Nephron progenitor cell (in vitro differentiated cells): ENCODE measurements at regions not wholly inside any gene's neighbourhood (a gene's known extent, or its start where the extent isn't known, plus 50 kb on each side); places are given as distances from the start of the nearest gene placed in this dataset.

ENCODE experiments used
- DNase-seq: peaks from one replicate; pipeline ENCODE4 v3.0.0; 2021
- H3K27ac Mint-ChIP-seq: 2 replicates; pipeline ENCODE4 v1.8.0; 2021; ENCODE audit warnings: mild to moderate bottlenecking, moderate library complexity, mixed read lengths
- H3K27me3 Mint-ChIP-seq: 2 replicates; pipeline ENCODE4 v1.8.0; 2021; ENCODE audit warnings: mild to moderate bottlenecking, low read depth, mixed read lengths; ENCODE audit not compliant: poor library complexity
- H3K36me3 Mint-ChIP-seq: 2 replicates; pipeline ENCODE4 v1.8.0; 2021; ENCODE audit warnings: low read depth, mixed read lengths
- H3K4me1 Mint-ChIP-seq: 2 replicates; pipeline ENCODE4 v1.8.0; 2021; ENCODE audit warnings: mixed read lengths
- H3K4me3 Mint-ChIP-seq: 2 replicates; pipeline ENCODE4 v1.8.0; 2021; ENCODE audit warnings: mild to moderate bottlenecking, moderate library complexity, mixed read lengths
- H3K9me3 Mint-ChIP-seq: 2 replicates; pipeline ENCODE4 v1.8.0; 2021; ENCODE audit warnings: mild to moderate bottlenecking, moderate library complexity, mixed read lengths
- CTCF ChIP-seq: fragments of 200-600 bp; sonication (generic); IDR thresholded peaks from 2 replicates; pipeline ENCODE4 v1.5.0; 2021; ENCODE audit warnings: antibody characterized with exemption

- TF ChIP-seq CTCF = no peak
- H3K27me3 Mint-ChIP-seq = peaks cover 7% of the 10 kb centered on the region
- H3K27ac Mint-ChIP-seq = no peak overlapping the region
- DNase-seq = no peak
- peaks cover 5% of the 10 kb centered on the region for H3K4me1 Mint-ChIP-seq
- H3K36me3 Mint-ChIP-seq = no peaks in the 10 kb centered on the region
- peaks cover 15% of the 10 kb centered on the region for H3K9me3 Mint-ChIP-seq
- H3K4me3 Mint-ChIP-seq = no peak overlapping the region
Observed at GRCh38 chr14:22232933-22233332, 356.1 kb downstream of the DAD1 start.

GRCh38 chr14:22232486-22232885 lies 356.5 kb downstream of the DAD1 start:
- Mint-ChIP-seq H3K27me3 (peaks cover 7% of the 10 kb centered on the region), H3K36me3 (no peaks in the 10 kb centered on the region), H3K4me1 (peaks cover 1% of the 10 kb centered on the region), H3K9me3 (peaks cover 15% of the 10 kb centered on the region), H3K4me3 (no peak overlapping the region), H3K27ac (no peak overlapping the region)
- DNase-seq = no peak
- no peak for TF ChIP-seq CTCF

DNA sequence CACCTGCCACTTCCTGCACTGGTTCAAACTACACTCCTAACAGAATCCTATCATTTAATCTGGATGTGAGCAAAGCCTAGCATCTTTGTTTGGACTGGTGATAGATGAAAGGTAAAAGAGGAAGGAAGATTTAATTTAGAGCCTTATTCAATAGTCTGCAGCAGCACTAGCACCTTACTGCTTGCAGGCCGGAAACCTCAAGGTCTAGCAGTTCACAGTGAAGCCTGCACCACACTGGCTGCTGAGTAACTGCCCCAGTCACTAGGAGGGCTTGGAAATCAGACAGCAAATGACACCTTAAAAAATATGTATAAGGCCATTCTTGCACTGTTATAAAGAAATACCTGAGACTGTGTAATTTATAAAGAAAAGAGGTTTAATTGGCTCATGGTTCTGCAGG lies 358.0 kb downstream of the DAD1 start:
- no peaks in the 10 kb centered on the region for H3K36me3 Mint-ChIP-seq
- DNase-seq = no peak
- H3K27ac Mint-ChIP-seq = no peak overlapping the region
- peaks cover 7% of the 10 kb centered on the region for H3K27me3 Mint-ChIP-seq
- H3K9me3 Mint-ChIP-seq = peaks cover 15% of the 10 kb centered on the region
- no peak overlapping the region for H3K4me3 Mint-ChIP-seq
- no peak for TF ChIP-seq CTCF
- no peaks in the 10 kb centered on the region for H3K4me1 Mint-ChIP-seq

GRCh38 chr14:22230517-22230916 lies 358.5 kb downstream of the DAD1 start:
- Mint-ChIP-seq H3K27ac (no peak overlapping the region), H3K36me3 (no peaks in the 10 kb centered on the region), H3K4me3 (no peak overlapping the region), H3K27me3 (peaks cover 7% of the 10 kb centered on the region), H3K4me1 (no peaks in the 10 kb centered on the region), H3K9me3 (peaks cover 15% of the 10 kb centered on the region)
- no peak for TF ChIP-seq CTCF
- DNase-seq = no peak

DNA sequence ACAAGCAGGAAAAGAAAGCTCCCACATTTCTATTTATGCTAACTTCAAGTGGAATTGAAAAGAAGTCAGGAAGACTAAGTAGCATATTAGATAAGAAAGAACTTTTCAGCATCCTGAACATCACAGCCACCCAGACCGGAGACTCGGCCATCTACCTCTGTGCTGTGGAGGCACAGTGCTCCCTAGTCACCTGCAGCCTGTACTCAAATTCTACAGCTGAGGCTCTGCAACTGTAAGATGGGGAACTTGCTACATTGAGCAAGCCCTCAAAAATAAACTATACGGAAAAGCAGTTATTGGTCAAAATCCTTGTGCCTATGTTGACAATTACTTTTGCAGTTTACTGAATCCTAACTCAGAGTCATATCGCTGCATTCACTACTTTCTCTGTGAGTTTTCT lies 361.9 kb downstream of the DAD1 start:
- TF ChIP-seq CTCF = no peak
- Mint-ChIP-seq H3K36me3 (no peaks in the 10 kb centered on the region), H3K4me3 (no peak overlapping the region), H3K27ac (no peak overlapping the region), H3K27me3 (peaks cover 11% of the 10 kb centered on the region), H3K4me1 (no peaks in the 10 kb centered on the region), H3K9me3 (peaks cover 5% of the 10 kb centered on the region)
- no peak for DNase-seq

- Mint-ChIP-seq H3K9me3 (peaks cover 5% of the 10 kb centered on the region), H3K4me1 (no peaks in the 10 kb centered on the region), H3K27me3 (peaks cover 8% of the 10 kb centered on the region), H3K4me3 (no peak overlapping the region), H3K36me3 (no peaks in the 10 kb centered on the region), H3K27ac (no peak overlapping the region)
- DNase-seq = no peak
- TF ChIP-seq CTCF = no peak
Observed at GRCh38 chr14:22226381-22226780, 362.6 kb downstream of the DAD1 start.
